ENCODE measurements at regions not wholly inside any gene's neighbourhood (a gene's known extent, or its start where the extent isn't known, plus 50 kb on each side); places are given as distances from the start of the nearest gene placed in this dataset.

GRCh38 chrX:121598356-121598755 lies 550.9 kb downstream of the GLUD2 start:
- TF ChIP-seq CTCF (IDR thresholded peaks at IDR 0.05; ENCODE audit: low read depth, low read length) (no peak), POLR2A (IDR thresholded peaks at IDR 0.05; ENCODE audit: extremely low read depth, insufficient read length) (no peak)

Measured in NB4 (cell line).